ENCODE measurements at regions not wholly inside any gene's neighbourhood (a gene's known extent, or its start where the extent isn't known, plus 50 kb on each side); places are given as distances from the start of the nearest gene placed in this dataset.

GRCh38 chr19:29271341-29271740, 58.4 kb upstream of the UQCRFS1 start:
- TF ChIP-seq, protein P1, sequence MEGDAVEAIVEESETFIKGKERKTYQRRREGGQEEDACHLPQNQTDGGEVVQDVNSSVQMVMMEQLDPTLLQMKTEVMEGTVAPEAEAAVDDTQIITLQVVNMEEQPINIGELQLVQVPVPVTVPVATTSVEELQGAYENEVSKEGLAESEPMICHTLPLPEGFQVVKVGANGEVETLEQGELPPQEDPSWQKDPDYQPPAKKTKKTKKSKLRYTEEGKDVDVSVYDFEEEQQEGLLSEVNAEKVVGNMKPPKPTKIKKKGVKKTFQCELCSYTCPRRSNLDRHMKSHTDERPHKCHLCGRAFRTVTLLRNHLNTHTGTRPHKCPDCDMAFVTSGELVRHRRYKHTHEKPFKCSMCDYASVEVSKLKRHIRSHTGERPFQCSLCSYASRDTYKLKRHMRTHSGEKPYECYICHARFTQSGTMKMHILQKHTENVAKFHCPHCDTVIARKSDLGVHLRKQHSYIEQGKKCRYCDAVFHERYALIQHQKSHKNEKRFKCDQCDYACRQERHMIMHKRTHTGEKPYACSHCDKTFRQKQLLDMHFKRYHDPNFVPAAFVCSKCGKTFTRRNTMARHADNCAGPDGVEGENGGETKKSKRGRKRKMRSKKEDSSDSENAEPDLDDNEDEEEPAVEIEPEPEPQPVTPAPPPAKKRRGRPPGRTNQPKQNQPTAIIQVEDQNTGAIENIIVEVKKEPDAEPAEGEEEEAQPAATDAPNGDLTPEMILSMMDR (IDR thresholded peaks at IDR 0.05; ENCODE audit: poor library complexity, severe bottlenecking), result no peak
- TF ChIP-seq POLR2AphosphoS5 (IDR thresholded peaks at IDR 0.05) (no peak), RAD21 (conservative IDR thresholded peaks at IDR 0.05) (no peak), EZH2 (IDR thresholded peaks at IDR 0.05; ENCODE audit: borderline replicate concordance, insufficient read depth, low read length, poor library complexity, severe bottlenecking) (no peak)
- TF ChIP-seq, protein P2, sequence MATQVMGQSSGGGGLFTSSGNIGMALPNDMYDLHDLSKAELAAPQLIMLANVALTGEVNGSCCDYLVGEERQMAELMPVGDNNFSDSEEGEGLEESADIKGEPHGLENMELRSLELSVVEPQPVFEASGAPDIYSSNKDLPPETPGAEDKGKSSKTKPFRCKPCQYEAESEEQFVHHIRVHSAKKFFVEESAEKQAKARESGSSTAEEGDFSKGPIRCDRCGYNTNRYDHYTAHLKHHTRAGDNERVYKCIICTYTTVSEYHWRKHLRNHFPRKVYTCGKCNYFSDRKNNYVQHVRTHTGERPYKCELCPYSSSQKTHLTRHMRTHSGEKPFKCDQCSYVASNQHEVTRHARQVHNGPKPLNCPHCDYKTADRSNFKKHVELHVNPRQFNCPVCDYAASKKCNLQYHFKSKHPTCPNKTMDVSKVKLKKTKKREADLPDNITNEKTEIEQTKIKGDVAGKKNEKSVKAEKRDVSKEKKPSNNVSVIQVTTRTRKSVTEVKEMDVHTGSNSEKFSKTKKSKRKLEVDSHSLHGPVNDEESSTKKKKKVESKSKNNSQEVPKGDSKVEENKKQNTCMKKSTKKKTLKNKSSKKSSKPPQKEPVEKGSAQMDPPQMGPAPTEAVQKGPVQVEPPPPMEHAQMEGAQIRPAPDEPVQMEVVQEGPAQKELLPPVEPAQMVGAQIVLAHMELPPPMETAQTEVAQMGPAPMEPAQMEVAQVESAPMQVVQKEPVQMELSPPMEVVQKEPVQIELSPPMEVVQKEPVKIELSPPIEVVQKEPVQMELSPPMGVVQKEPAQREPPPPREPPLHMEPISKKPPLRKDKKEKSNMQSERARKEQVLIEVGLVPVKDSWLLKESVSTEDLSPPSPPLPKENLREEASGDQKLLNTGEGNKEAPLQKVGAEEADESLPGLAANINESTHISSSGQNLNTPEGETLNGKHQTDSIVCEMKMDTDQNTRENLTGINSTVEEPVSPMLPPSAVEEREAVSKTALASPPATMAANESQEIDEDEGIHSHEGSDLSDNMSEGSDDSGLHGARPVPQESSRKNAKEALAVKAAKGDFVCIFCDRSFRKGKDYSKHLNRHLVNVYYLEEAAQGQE (IDR thresholded peaks at IDR 0.05; ENCODE audit: borderline replicate concordance), result no peak

Data from neural cell (in vitro differentiated cells).